HEK293 (cell line): ENCODE measurements at regions not wholly inside any gene's neighbourhood (a gene's known extent, or its start where the extent isn't known, plus 50 kb on each side); places are given as distances from the start of the nearest gene placed in this dataset.

Experiments used
- HOXC10 ChIP-seq: sonication (generic); formaldehyde crosslinking; IDR thresholded peaks from 2 replicates; pipeline ENCODE4 v1.8.1; 2023; ENCODE audit warnings: mild to moderate bottlenecking, missing genetic modification reagents
- OVOL3 ChIP-seq: fragments of 450-650 bp; formaldehyde crosslinking; IDR thresholded peaks from 2 replicates; pipeline ENCODE4 v1.5.1; 2016; ENCODE audit warnings: missing biosample characterization, missing genetic modification characterization
- SETDB1 ChIP-seq: IDR thresholded peaks from one replicate; pipeline ENCODE4 v1.6.1; 2017; ENCODE audit warnings: mild to moderate bottlenecking, low read length, moderate library complexity, mixed read lengths; ENCODE audit not compliant: insufficient read length
- TRIM28 ChIP-seq: IDR thresholded peaks from 2 replicates; pipeline ENCODE4 v1.6.1; 2011; ENCODE audit warnings: low read length, control low read depth, borderline replicate concordance
- ZBTB7A ChIP-seq: fragments of 450-650 bp; formaldehyde crosslinking; IDR thresholded peaks from 2 replicates; pipeline ENCODE4 v1.5.1; 2016; ENCODE audit warnings: low read depth, missing biosample characterization, missing genetic modification characterization
- ZNF140 ChIP-seq: fragments of 450-650 bp; formaldehyde crosslinking; IDR thresholded peaks from 2 replicates; pipeline ENCODE4 v1.5.1; 2016; ENCODE audit warnings: missing biosample characterization, missing genetic modification characterization
- ZNF274 ChIP-seq, 2 experiments: fragments of 200-500 bp in 1 of 2; fragments of 450-650 bp in 1 of 2; sonication (Bioruptor generic) in 1 of 2; formaldehyde crosslinking in 1 of 2; IDR thresholded peaks; 2 replicates each; pipeline versions ENCODE4 v1.5.1 to v1.6.1; 2014 to 2016; ENCODE audit warnings: borderline replicate concordance in 1 of 2, inconsistent platforms in 1 of 2, low read length in 1 of 2, missing biosample characterization in 1 of 2, missing genetic modification characterization in 1 of 2
- ZNF366 ChIP-seq: fragments of 450-650 bp; formaldehyde crosslinking; conservative IDR thresholded peaks from 2 replicates; pipeline ENCODE4 v1.5.1; 2016; ENCODE audit warnings: missing biosample characterization, missing genetic modification characterization
- ZNF426 ChIP-seq: fragments of 450-650 bp; formaldehyde crosslinking; IDR thresholded peaks from 2 replicates; pipeline ENCODE4 v1.5.1; 2017; ENCODE audit warnings: missing biosample characterization, missing genetic modification characterization, mild to moderate bottlenecking, inconsistent platforms, moderate library complexity
- ZNF747 ChIP-seq: fragments of 450-650 bp; formaldehyde crosslinking; IDR thresholded peaks from 2 replicates; pipeline ENCODE4 v1.5.1; 2016; ENCODE audit warnings: missing biosample characterization, missing genetic modification characterization
- TF ChIP-seq, protein P1 (sequence below): fragments of 450-650 bp; formaldehyde crosslinking; IDR thresholded peaks from 2 replicates; pipeline ENCODE4 v1.5.0; 2017; ENCODE audit warnings: missing biosample characterization, missing genetic modification characterization, borderline replicate concordance
- TF ChIP-seq, protein P2 (sequence below): fragments of 450-650 bp; formaldehyde crosslinking; IDR thresholded peaks from 2 replicates; pipeline ENCODE4 v1.5.1; 2016; ENCODE audit warnings: missing biosample characterization, missing genetic modification characterization
- TF ChIP-seq, protein P3 (sequence below): fragments of 450-650 bp; formaldehyde crosslinking; IDR thresholded peaks from 2 replicates; pipeline ENCODE4 v1.5.1; 2016; ENCODE audit warnings: missing biosample characterization, missing genetic modification characterization
- TF ChIP-seq, protein P4 (sequence below): fragments of 450-650 bp; formaldehyde crosslinking; IDR thresholded peaks from 2 replicates; pipeline ENCODE4 v1.5.1; 2016; ENCODE audit warnings: missing biosample characterization, missing genetic modification characterization

DNA sequence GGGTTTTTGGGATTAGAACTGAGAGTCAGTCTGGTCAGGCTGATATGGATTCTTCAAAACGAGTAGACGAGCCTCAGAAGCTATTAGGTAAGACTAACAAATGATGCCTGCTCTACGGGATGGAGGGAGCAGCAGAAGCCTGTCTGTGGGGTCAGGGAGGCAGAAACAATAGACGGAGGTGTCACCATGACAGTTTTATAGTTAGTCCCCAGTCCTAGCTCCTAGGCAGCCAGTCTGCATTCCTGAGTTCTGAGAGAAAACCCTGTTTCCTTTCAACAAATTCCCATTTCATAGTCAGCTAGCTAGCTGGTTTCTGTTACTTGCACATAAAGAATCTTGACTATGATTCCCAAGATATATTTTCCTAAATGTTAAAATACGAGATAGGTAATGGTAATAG lies 542.1 kb downstream of the PID1 start:
- no peak for TF ChIP-seq ZNF274 (IDR thresholded peaks at IDR 0.05; ENCODE audit: low read length)
- TF ChIP-seq ZNF274 (tag by site-specific recombination; IDR thresholded peaks at IDR 0.05; ENCODE audit: borderline replicate concordance): no peak
- TF ChIP-seq, protein P1, sequence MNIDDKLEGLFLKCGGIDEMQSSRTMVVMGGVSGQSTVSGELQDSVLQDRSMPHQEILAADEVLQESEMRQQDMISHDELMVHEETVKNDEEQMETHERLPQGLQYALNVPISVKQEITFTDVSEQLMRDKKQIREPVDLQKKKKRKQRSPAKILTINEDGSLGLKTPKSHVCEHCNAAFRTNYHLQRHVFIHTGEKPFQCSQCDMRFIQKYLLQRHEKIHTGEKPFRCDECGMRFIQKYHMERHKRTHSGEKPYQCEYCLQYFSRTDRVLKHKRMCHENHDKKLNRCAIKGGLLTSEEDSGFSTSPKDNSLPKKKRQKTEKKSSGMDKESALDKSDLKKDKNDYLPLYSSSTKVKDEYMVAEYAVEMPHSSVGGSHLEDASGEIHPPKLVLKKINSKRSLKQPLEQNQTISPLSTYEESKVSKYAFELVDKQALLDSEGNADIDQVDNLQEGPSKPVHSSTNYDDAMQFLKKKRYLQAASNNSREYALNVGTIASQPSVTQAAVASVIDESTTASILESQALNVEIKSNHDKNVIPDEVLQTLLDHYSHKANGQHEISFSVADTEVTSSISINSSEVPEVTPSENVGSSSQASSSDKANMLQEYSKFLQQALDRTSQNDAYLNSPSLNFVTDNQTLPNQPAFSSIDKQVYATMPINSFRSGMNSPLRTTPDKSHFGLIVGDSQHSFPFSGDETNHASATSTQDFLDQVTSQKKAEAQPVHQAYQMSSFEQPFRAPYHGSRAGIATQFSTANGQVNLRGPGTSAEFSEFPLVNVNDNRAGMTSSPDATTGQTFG (tag by site-specific recombination): no peak
- TF ChIP-seq ZNF747 (tag by site-specific recombination): no peak
- TF ChIP-seq, protein P2, sequence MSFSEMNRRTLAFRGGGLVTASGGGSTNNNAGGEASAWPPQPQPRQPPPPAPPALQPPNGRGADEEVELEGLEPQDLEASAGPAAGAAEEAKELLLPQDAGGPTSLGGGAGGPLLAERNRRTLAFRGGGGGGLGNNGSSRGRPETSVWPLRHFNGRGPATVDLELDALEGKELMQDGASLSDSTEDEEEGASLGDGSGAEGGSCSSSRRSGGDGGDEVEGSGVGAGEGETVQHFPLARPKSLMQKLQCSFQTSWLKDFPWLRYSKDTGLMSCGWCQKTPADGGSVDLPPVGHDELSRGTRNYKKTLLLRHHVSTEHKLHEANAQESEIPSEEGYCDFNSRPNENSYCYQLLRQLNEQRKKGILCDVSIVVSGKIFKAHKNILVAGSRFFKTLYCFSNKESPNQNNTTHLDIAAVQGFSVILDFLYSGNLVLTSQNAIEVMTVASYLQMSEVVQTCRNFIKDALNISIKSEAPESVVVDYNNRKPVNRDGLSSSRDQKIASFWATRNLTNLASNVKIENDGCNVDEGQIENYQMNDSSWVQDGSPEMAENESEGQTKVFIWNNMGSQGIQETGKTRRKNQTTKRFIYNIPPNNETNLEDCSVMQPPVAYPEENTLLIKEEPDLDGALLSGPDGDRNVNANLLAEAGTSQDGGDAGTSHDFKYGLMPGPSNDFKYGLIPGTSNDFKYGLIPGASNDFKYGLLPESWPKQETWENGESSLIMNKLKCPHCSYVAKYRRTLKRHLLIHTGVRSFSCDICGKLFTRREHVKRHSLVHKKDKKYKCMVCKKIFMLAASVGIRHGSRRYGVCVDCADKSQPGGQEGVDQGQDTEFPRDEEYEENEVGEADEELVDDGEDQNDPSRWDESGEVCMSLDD: no peak
- TF ChIP-seq SETDB1: no peak
- TF ChIP-seq HOXC10 (CRISPR knock-in tag): no peak
- no peak for TF ChIP-seq ZNF426 (tag by site-specific recombination)
- TF ChIP-seq, protein P3, sequence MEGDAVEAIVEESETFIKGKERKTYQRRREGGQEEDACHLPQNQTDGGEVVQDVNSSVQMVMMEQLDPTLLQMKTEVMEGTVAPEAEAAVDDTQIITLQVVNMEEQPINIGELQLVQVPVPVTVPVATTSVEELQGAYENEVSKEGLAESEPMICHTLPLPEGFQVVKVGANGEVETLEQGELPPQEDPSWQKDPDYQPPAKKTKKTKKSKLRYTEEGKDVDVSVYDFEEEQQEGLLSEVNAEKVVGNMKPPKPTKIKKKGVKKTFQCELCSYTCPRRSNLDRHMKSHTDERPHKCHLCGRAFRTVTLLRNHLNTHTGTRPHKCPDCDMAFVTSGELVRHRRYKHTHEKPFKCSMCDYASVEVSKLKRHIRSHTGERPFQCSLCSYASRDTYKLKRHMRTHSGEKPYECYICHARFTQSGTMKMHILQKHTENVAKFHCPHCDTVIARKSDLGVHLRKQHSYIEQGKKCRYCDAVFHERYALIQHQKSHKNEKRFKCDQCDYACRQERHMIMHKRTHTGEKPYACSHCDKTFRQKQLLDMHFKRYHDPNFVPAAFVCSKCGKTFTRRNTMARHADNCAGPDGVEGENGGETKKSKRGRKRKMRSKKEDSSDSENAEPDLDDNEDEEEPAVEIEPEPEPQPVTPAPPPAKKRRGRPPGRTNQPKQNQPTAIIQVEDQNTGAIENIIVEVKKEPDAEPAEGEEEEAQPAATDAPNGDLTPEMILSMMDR: no peak
- no peak for TF ChIP-seq TRIM28
- TF ChIP-seq ZBTB7A (tag by site-specific recombination): no peak
- no peak for TF ChIP-seq ZNF140
- TF ChIP-seq ZNF366: no peak
- TF ChIP-seq OVOL3 (tag by site-specific recombination): no peak
- TF ChIP-seq, protein P4, sequence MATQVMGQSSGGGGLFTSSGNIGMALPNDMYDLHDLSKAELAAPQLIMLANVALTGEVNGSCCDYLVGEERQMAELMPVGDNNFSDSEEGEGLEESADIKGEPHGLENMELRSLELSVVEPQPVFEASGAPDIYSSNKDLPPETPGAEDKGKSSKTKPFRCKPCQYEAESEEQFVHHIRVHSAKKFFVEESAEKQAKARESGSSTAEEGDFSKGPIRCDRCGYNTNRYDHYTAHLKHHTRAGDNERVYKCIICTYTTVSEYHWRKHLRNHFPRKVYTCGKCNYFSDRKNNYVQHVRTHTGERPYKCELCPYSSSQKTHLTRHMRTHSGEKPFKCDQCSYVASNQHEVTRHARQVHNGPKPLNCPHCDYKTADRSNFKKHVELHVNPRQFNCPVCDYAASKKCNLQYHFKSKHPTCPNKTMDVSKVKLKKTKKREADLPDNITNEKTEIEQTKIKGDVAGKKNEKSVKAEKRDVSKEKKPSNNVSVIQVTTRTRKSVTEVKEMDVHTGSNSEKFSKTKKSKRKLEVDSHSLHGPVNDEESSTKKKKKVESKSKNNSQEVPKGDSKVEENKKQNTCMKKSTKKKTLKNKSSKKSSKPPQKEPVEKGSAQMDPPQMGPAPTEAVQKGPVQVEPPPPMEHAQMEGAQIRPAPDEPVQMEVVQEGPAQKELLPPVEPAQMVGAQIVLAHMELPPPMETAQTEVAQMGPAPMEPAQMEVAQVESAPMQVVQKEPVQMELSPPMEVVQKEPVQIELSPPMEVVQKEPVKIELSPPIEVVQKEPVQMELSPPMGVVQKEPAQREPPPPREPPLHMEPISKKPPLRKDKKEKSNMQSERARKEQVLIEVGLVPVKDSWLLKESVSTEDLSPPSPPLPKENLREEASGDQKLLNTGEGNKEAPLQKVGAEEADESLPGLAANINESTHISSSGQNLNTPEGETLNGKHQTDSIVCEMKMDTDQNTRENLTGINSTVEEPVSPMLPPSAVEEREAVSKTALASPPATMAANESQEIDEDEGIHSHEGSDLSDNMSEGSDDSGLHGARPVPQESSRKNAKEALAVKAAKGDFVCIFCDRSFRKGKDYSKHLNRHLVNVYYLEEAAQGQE (tag by site-specific recombination): no peak
